ENCODE measurements at regions not wholly inside any gene's neighbourhood (a gene's known extent, or its start where the extent isn't known, plus 50 kb on each side); places are given as distances from the start of the nearest gene placed in this dataset.
"Not testable (repeated sequence)": the region's sequence is repeated elsewhere in the genome, so short reads cannot be mapped to it uniquely, and the experiment has no call there.

DNA sequence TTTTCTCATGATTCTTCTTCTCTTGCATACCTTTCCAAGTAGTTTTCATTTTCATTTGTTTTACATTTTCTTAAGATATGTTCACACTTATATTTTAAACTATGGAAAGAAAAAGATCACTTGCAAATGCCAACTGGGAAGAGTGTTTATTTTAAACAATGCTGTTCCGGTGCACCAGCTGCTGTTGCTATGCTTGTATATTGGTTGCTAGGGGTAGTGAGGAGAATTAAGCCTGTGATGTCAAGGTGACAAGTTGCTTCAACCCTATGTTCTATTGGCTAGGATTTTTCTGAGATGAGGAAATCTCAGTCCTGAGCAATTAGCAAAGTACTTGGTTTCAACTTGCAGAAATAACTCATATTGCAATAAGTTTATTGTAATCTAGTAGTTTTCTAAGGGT is 500.1 kb downstream of the MFSD1 start:
- Histone ChIP-seq H3K27ac (ENCODE audit: low read depth, low read length) (no peak overlapping the region), H3K4me1 (ENCODE audit: control insufficient read depth in 5 of 5, insufficient read depth in 5 of 5, low read length in 5 of 5) (no peaks in the 10 kb centered on the region), H3K36me3 (ENCODE audit: control insufficient read depth in 5 of 5, insufficient read depth in 5 of 5, low read length in 5 of 5) (no peaks in the 10 kb centered on the region), H3K4me3 (ENCODE audit: low read depth in 1 of 5, low read length in 5 of 5) (no peak overlapping the region), H3K27me3 (ENCODE audit: control insufficient read depth in 5 of 5, insufficient read depth in 4 of 5, low read length in 5 of 5) (no peaks in the 10 kb centered on the region), H3K9me3 (ENCODE audit: control insufficient read depth in 5 of 5, low read length in 5 of 5) (no peaks in the 10 kb centered on the region), H3K9ac (ENCODE audit: low read length in 5 of 5) (no peak overlapping the region)

DNA sequence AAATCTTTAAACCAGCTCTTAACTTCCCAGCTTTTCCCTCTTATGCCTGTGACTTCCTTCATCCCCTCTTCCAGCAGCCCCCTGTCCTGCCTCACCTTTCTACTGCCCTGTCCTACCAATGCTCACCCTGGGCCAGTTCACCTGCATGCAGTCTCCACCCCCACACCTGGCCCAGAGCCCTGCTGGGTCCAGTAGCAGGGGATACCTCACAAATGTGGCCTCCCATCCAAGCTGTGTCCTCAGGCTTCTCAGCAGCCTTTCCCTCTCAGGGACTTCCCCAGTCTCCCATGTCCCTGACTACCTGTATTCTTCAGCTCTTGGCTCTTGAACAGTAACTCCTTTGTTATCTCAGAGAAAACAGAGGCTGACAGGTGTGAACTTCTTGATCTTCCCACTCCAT is 503.2 kb downstream of the MFSD1 start:
- no peak overlapping the region for H3K27ac ChIP-seq (ENCODE audit: low read depth, low read length)
- H3K36me3 ChIP-seq (ENCODE audit: control insufficient read depth in 5 of 5, insufficient read depth in 5 of 5, low read length in 5 of 5) = no peaks in the 10 kb centered on the region
- no peaks in the 10 kb centered on the region for H3K27me3 ChIP-seq (ENCODE audit: control insufficient read depth in 5 of 5, insufficient read depth in 4 of 5, low read length in 5 of 5)
- no peaks in the 10 kb centered on the region for H3K4me1 ChIP-seq (ENCODE audit: control insufficient read depth in 5 of 5, insufficient read depth in 5 of 5, low read length in 5 of 5)
- no peaks in the 10 kb centered on the region for H3K9me3 ChIP-seq (ENCODE audit: control insufficient read depth in 5 of 5, low read length in 5 of 5)
- H3K4me3 ChIP-seq (ENCODE audit: low read depth in 1 of 5, low read length in 5 of 5) = no peak overlapping the region
- H3K9ac ChIP-seq (ENCODE audit: low read length in 5 of 5) = no peak overlapping the region

DNA sequence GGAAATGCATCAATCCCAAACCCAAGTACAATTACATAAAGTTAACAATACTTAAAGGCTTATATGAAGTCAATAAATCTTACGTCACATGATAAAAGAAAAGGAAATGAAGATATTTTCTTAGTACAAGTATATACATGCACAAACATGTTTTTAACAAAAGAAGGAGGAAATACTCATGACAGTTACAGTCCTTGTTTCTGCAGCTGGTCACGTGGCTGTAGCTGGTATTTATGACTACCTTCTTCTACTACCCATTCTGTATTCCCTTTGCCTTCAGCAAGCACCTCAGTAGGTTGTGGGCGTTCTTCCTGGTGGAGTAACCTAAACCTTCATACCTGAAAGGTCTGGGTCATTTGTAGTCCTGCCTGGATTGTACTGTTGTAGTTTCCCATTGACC is 514.9 kb downstream of the MFSD1 start:
- not testable (repeated sequence) for H3K27me3 ChIP-seq (ENCODE audit: control insufficient read depth in 5 of 5, insufficient read depth in 4 of 5, low read length in 5 of 5); H3K4me1 ChIP-seq (ENCODE audit: control insufficient read depth in 5 of 5, insufficient read depth in 5 of 5, low read length in 5 of 5); H3K4me3 ChIP-seq (ENCODE audit: low read depth in 1 of 5, low read length in 5 of 5); H3K9me3 ChIP-seq (ENCODE audit: control insufficient read depth in 5 of 5, low read length in 5 of 5); H3K27ac ChIP-seq (ENCODE audit: low read depth, low read length); H3K36me3 ChIP-seq (ENCODE audit: control insufficient read depth in 5 of 5, insufficient read depth in 5 of 5, low read length in 5 of 5); H3K9ac ChIP-seq (ENCODE audit: low read length in 5 of 5)

DNA sequence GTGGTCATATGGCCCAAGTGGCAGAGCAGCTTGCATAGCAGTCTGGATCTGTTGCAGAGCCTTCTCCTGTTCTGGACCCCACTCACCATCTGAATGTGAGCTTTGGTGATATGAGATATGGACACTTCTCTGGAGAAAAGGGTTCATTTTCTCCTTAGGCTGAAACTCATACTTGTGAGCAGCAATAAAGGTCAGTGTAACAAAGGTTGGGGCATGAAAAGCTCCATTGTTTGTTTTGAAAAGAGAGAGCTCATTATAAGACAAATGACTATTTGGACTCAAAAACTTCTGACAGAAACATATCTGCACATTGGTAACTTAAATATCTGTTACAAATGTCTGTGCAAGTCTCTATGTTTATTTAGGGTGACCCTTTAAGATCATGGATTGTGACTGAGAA is 517.3 kb downstream of the MFSD1 start:
- no peaks in the 10 kb centered on the region for H3K36me3 ChIP-seq (ENCODE audit: control insufficient read depth in 5 of 5, insufficient read depth in 5 of 5, low read length in 5 of 5)
- H3K27ac ChIP-seq (ENCODE audit: low read depth, low read length) = no peak overlapping the region
- peaks cover 0 to 4% (median 0%) of the 10 kb centered on the region in 5 donors for H3K4me1 ChIP-seq (ENCODE audit: control insufficient read depth in 5 of 5, insufficient read depth in 5 of 5, low read length in 5 of 5)
- H3K27me3 ChIP-seq (ENCODE audit: control insufficient read depth in 5 of 5, insufficient read depth in 4 of 5, low read length in 5 of 5) = no peaks in the 10 kb centered on the region
- H3K9me3 ChIP-seq (ENCODE audit: control insufficient read depth in 5 of 5, low read length in 5 of 5) = peaks cover 0 to 2% (median 0%) of the 10 kb centered on the region in 5 donors
- H3K4me3 ChIP-seq (ENCODE audit: low read depth in 1 of 5, low read length in 5 of 5) = no peak overlapping the region
- no peak overlapping the region for H3K9ac ChIP-seq (ENCODE audit: low read length in 5 of 5)

DNA sequence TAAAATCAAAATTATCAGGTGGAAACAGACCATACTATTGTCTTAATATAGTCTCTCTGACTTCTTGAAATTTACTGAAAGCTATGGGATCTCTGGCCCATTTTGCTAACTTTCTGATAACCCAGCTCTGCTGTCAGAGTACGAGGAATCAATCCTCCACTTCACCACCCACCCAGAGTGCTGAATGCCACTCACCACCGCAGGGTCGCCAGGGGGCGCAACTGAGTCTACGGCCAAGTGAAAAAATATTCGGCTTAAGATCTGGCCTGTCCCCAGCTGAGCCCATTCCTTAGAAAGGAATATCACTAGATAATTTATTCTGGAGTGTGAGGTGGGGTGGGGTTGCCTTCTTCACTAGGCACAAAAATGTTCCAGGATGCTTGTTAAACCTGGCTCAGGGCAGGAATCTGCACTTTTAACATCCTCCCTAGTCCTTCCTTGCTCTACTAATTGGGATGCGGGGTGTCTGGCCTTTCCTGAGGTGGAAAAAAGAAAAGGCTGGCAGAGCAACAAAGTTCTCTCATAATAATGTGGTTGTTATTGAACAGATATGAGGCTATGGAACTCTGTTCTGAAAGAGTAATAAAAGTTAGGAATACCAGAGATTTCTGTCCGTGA is 520.6 kb downstream of the MFSD1 start:
- no peak overlapping the region for H3K9ac ChIP-seq (ENCODE audit: low read length in 5 of 5)
- H3K9me3 ChIP-seq (ENCODE audit: control insufficient read depth in 5 of 5, low read length in 5 of 5) = no peaks in the 10 kb centered on the region
- no peaks in the 10 kb centered on the region for H3K36me3 ChIP-seq (ENCODE audit: control insufficient read depth in 5 of 5, insufficient read depth in 5 of 5, low read length in 5 of 5)
- H3K4me3 ChIP-seq (ENCODE audit: low read depth in 1 of 5, low read length in 5 of 5) = no peak overlapping the region
- H3K27ac ChIP-seq (ENCODE audit: low read depth, low read length) = no peak overlapping the region
- peaks cover 0 to 4% (median 0%) of the 10 kb centered on the region in 5 donors for H3K4me1 ChIP-seq (ENCODE audit: control insufficient read depth in 5 of 5, insufficient read depth in 5 of 5, low read length in 5 of 5)
- H3K27me3 ChIP-seq (ENCODE audit: control insufficient read depth in 5 of 5, insufficient read depth in 4 of 5, low read length in 5 of 5) = no peaks in the 10 kb centered on the region

DNA sequence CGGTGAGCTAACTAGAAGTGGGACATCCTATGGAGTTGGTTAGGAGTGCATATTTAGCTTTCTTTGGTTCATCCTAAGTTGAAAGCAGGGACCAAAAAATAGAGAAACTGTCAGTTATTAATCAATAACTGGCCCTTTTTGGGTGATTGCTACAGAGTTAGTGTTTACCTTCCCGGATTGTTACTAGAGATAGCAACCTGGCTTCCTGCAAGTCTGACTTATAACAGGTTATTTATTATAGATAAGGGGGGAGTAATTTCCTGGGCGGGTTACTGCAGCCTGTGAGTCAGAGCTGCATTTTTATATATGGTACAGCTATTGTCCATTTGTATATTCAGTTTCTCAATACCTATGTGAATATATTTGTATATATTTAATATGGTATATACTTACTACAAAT is 522.0 kb downstream of the MFSD1 start:
- Histone ChIP-seq H3K27ac (ENCODE audit: low read depth, low read length) (no peak overlapping the region), H3K4me1 (ENCODE audit: control insufficient read depth in 5 of 5, insufficient read depth in 5 of 5, low read length in 5 of 5) (peaks cover 0 to 4% (median 0%) of the 10 kb centered on the region in 5 donors), H3K27me3 (ENCODE audit: control insufficient read depth in 5 of 5, insufficient read depth in 4 of 5, low read length in 5 of 5) (no peaks in the 10 kb centered on the region), H3K9me3 (ENCODE audit: control insufficient read depth in 5 of 5, low read length in 5 of 5) (no peaks in the 10 kb centered on the region), H3K9ac (ENCODE audit: low read length in 5 of 5) (no peak overlapping the region), H3K4me3 (ENCODE audit: low read depth in 1 of 5, low read length in 5 of 5) (no peak overlapping the region), H3K36me3 (ENCODE audit: control insufficient read depth in 5 of 5, insufficient read depth in 5 of 5, low read length in 5 of 5) (no peaks in the 10 kb centered on the region)

DNA sequence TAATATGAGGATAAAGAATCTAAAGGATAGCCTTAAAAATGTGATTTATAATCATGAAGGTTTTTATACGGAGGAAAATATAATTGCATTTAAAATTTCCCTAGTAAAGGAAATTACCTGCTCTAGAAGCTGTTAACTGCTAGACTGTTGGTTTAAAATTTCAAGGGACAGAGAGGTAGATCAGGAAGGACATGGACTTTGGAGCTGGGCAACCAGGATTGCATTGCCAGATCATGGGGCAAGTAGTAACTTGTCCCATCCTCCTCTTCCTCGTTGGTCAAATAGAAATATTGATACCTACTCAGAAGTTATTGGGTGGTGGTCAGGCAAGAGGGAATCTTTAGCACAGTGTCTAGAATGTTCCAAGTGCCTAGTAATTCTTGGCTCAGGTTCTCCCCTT is 525.1 kb downstream of the MFSD1 start:
- H3K4me1 ChIP-seq (ENCODE audit: control insufficient read depth in 5 of 5, insufficient read depth in 5 of 5, low read length in 5 of 5) = no peaks in the 10 kb centered on the region
- H3K36me3 ChIP-seq (ENCODE audit: control insufficient read depth in 5 of 5, insufficient read depth in 5 of 5, low read length in 5 of 5) = no peaks in the 10 kb centered on the region
- H3K9me3 ChIP-seq (ENCODE audit: control insufficient read depth in 5 of 5, low read length in 5 of 5) = no peaks in the 10 kb centered on the region
- no peak overlapping the region for H3K27ac ChIP-seq (ENCODE audit: low read depth, low read length)
- no peak overlapping the region for H3K4me3 ChIP-seq (ENCODE audit: low read depth in 1 of 5, low read length in 5 of 5)
- H3K9ac ChIP-seq (ENCODE audit: low read length in 5 of 5) = no peak overlapping the region
- H3K27me3 ChIP-seq (ENCODE audit: control insufficient read depth in 5 of 5, insufficient read depth in 4 of 5, low read length in 5 of 5) = no peaks in the 10 kb centered on the region

DNA sequence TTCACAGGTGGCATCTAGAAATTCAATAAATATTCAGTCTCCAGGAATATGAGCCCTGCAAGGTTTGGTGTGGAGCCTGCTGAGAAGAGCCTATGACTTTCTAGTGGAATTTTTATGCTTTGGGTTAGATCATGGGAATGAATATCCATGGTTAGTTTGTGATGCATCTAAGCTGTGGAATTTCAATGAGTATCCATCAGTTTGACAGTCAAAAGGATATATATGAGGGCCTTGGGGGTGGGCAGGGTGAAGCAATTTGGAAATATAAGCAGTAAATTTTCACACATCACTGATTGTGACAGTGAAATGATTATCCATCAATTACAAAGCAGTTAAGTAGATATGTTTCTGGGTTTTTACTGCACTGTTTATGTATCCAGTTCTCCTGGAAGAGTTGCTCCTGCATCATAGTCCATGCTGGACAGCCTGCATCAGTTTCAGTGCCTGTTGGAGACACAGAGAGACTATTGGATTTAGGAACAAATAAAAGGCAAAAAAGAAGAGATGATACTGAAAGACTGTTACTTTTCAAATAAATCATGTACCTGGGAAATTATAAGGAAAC is 530.8 kb downstream of the MFSD1 start:
- Histone ChIP-seq H3K4me3 (ENCODE audit: low read depth in 1 of 5, low read length in 5 of 5) (no peak overlapping the region), H3K27ac (ENCODE audit: low read depth, low read length) (no peak overlapping the region), H3K9ac (ENCODE audit: low read length in 5 of 5) (no peak overlapping the region), H3K36me3 (ENCODE audit: control insufficient read depth in 5 of 5, insufficient read depth in 5 of 5, low read length in 5 of 5) (no peaks in the 10 kb centered on the region), H3K9me3 (ENCODE audit: control insufficient read depth in 5 of 5, low read length in 5 of 5) (no peaks in the 10 kb centered on the region), H3K4me1 (ENCODE audit: control insufficient read depth in 5 of 5, insufficient read depth in 5 of 5, low read length in 5 of 5) (no peaks in the 10 kb centered on the region), H3K27me3 (ENCODE audit: control insufficient read depth in 5 of 5, insufficient read depth in 4 of 5, low read length in 5 of 5) (no peaks in the 10 kb centered on the region)

DNA sequence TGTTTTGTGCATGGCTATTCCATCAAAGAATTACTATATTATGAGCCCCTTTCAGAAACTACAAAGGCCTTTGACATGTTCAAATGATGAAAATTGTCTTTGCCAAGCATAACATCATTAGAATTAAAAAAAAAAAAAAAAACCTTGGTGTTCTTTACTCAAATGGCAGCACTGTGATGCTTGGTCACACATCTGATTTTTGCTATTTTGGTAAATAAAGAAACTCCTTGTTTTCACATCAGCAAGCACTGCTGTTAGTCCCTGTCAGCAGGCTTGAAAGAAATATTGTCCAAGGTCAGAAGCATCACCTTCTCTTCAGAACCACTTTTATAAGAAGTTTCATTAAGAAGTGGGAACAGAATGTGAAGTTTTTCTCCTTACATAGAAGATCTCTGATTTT is 537.3 kb downstream of the MFSD1 start:
- Histone ChIP-seq H3K9ac (ENCODE audit: low read length in 5 of 5) (no peak overlapping the region), H3K27me3 (ENCODE audit: control insufficient read depth in 5 of 5, insufficient read depth in 4 of 5, low read length in 5 of 5) (no peaks in the 10 kb centered on the region), H3K4me3 (ENCODE audit: low read depth in 1 of 5, low read length in 5 of 5) (no peak overlapping the region), H3K27ac (ENCODE audit: low read depth, low read length) (no peak overlapping the region), H3K9me3 (ENCODE audit: control insufficient read depth in 5 of 5, low read length in 5 of 5) (peaks cover 0 to 5% (median 0%) of the 10 kb centered on the region in 5 donors), H3K36me3 (ENCODE audit: control insufficient read depth in 5 of 5, insufficient read depth in 5 of 5, low read length in 5 of 5) (no peaks in the 10 kb centered on the region), H3K4me1 (ENCODE audit: control insufficient read depth in 5 of 5, insufficient read depth in 5 of 5, low read length in 5 of 5) (no peaks in the 10 kb centered on the region)

DNA sequence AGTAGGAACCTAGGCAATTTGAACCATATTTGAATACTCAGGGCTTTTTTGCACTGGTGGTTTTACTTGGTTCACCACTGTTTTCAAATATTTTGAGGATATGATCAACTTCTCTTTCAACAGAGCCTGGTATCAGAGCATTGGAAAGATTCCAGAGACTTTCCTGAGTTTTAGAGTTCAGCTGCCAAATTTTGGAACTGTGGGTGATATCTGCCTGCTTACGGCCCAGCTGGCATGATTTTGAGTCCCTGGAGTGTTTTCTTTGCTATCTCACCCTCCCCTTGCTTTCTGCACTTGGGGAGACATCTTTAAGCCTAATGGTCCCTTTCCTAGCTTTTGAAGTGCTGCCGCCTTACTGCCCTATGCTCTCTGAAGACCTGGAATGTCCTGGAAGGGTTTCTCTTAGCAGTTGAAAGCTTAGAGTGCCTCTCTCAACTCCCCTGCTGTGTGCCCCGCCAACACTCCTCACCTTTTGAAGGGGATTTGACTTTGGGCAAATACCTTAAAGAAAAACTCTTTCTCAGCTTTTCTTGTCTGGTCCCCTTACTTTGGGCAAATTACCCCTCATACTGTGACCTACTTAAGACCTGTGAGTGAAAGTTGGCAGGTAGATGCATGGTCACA is 539.1 kb downstream of the MFSD1 start:
- no peak overlapping the region for H3K27ac ChIP-seq (ENCODE audit: low read depth, low read length)
- H3K36me3 ChIP-seq (ENCODE audit: control insufficient read depth in 5 of 5, insufficient read depth in 5 of 5, low read length in 5 of 5) = no peaks in the 10 kb centered on the region
- no peak overlapping the region for H3K4me3 ChIP-seq (ENCODE audit: low read depth in 1 of 5, low read length in 5 of 5)
- H3K27me3 ChIP-seq (ENCODE audit: control insufficient read depth in 5 of 5, insufficient read depth in 4 of 5, low read length in 5 of 5) = no peaks in the 10 kb centered on the region
- H3K9me3 ChIP-seq (ENCODE audit: control insufficient read depth in 5 of 5, low read length in 5 of 5) = peaks cover 0 to 5% (median 0%) of the 10 kb centered on the region in 5 donors
- H3K4me1 ChIP-seq (ENCODE audit: control insufficient read depth in 5 of 5, insufficient read depth in 5 of 5, low read length in 5 of 5) = no peaks in the 10 kb centered on the region
- H3K9ac ChIP-seq (ENCODE audit: low read length in 5 of 5) = no peak overlapping the region
